GDM1 (cell line): ENCODE measurements at regions not wholly inside any gene's neighbourhood (a gene's known extent, or its start where the extent isn't known, plus 50 kb on each side); places are given as distances from the start of the nearest gene placed in this dataset.
"Not testable (repeated sequence)": the region's sequence is repeated elsewhere in the genome, so short reads cannot be mapped to it uniquely, and the experiment has no call there.

Experiments used
- DNase-seq: peaks from one replicate; lab custom pipeline; 2025; lab: John Stamatoyannopoulos, UW

DNA sequence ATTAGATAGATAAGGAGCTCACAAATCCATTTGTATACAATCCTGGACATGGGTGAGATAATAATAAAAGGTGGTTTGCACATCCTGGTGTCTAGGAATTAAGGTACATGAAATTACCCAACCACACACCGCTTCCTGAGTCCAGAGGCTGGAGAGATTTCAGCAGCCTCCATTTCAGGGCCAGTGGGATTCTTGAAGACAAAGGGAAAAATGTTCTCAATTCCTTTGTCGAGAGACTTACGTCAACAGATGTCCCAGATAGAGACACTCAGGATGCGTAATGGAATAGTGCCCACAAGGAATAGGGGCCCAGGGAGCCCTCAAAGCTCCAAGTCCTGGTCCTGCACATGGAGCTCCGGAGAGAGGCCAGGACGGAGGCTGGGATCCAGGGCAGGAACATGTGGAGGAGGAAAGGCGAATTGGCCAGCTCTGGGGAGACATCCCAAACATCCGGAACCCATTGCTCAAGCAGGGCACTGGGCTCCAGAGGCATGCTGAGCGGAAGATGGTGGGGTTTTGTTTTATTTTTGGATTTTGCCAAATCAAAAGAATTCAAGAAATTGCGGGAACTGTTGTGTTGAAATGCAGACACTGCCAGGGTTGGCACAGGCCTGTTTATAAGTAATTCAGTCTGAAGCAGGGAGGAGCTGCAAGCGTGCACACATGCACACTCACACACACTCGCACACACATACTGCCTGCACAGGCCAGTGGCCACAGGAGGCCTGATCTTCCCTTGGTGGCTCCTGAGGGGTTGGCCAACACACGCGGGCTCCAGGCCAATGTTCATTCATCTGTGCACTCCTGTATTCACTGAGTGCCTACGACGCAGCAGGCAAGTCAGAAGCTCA lies 97.2 kb downstream of the NOG start:
- DNase-seq: no peak

DNA sequence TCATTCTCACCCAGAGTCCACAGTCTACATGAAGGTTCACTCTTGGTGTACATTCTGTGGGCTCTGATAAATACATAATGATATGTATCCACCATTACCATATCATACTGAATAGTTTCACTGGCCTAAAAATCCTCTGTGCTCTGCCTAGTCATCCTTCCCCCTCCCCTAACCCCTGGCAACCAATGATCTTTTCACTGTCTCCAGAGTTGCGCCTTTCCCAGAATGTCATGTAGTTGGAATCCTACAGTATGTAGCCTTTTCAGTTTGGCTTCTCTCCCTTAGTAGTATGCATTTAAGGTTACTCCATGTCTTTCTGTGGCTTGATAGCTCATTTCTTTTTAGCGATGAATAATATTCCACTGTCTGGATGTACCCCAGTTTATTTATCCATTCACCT lies 101.3 kb downstream of the NOG start:
- DNase-seq: no peak

DNA sequence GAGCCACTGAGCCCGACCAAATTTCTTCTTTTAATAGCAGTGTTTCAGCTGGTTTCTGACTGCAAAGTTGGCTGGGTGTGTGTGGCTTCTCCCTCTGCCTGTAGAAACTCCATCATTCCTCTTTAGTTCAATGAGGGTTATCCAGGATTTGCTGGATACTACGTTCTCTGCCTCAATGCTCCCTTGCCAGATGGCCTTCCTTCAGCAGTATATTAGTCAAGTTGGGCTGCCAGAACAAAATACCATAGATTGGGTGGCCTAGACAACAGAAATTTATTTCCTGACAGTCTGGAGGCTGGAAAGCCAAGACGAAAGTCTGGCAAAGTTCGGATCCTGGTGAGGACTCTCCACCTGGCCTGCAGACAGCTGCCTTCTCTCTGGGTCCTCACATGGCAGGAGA lies 103.7 kb downstream of the NOG start:
- no peak for DNase-seq

DNA sequence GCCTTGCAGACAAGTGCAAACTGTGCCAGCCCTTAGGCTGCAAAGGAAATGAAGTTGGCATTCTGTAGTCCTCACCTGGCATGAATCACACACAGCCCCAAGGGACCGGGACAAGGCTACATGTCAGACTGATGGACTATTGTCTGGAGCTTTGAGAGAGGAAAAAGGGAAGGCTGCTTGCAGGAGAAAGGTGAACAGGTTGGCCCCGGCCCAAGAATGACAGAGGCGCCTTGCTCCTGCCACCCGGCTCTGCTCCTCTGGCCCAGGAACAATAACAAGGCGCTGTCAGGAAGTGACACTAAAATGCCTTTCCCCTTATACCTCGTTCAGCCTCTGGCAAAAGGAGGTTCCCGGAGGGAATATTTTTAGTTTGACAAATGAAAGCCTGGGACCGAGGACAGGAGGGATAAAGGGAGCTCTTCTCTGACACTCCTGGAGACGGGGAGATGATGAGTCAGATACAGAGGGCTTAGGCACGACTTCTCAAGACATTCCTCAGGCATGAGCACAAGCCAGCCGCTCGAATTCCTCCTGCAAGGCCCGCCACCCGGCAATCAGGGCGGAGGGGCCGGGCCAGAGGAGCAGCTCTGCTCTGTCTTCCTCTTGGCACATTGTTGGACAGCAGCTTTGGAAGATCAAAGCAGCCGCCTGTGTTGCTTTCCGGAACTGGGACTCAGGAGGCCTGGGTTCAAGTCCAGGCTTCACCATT lies 105.8 kb downstream of the NOG start:
- no peak for DNase-seq

DNA sequence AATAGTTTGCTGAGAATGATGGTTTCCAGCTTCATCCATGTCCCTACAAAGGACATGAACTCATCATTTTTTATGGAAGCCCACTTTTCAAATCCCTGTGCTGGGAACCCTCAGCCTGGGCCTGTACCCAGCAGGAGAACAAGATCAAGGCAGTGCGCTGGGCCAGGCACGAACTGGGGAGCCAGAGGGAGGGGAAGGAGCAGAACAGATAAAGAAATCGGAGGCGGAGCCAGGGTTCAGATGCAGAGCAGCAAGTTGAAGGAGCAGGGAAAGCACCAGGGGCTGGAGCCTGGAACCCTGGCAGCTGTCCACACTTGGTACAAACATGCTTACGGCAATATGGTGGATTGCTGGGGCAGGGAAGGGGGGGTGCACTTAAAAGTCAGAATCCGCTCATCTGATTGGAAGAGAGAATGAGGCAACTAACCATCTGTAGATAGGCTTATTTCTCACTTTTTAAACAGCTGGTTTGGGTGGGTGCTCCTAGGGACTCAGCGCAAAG lies 107.5 kb downstream of the NOG start:
- no peak for DNase-seq

DNA sequence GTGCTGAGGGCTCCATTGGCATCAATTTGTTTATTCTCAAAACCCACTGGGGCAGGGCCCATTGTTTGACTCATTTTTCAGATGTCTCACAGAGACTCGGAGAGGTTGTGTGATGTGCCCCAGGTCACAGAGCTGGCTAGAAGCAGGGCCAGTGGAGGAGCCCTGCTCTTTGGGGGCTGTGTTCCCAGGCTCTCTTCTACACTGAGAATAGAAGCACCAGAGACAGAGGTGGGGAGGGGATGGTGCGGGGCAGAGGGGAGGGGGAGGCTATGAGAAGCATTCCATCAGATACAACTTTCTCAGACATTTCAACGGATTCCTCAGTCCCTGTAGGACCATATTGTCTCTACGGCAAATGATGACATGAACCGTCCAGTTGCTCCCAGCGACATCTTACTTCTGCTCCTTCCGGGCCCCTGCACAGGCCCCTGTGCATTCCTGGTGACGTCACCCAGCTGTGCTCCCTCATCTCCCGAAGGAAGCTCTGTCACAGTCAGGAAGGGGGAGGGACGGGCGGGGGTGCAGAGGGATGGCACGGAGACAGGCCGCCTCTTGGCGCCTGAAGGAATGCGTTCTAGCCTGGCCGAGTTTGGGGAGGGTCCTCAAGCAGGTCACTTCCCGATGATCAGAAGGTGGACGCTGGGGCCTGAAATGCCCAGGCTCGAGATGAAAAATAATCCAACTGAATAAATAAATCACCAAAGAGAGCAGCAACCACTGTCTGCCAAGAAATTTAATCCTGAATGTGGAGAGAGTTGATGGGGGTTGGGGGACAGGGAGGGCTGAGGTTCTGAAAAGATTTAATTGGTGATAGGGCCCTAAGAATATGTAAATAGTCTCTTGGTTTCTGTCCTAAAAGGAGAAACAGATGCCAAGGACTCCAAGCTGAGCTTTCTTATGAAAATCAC lies 114.1 kb downstream of the NOG start:
- no peak for DNase-seq

DNA sequence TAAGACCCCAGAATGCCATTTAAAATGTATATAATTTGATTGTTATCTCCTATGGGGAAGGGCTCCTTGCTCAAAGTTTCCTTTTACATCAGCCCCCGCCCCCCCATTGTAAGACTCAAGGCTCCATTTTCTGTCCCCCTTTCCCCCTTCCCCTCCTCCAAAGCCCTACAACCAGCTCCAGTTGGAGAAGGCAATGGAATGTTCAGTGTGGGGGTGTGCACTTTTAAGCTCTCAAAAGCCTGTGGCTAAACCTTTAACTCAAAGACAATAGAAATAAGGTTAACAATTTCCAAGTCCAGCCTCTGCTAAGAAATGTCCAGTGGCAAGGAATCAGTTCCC lies 114.7 kb downstream of the NOG start:
- no peak for DNase-seq

DNA sequence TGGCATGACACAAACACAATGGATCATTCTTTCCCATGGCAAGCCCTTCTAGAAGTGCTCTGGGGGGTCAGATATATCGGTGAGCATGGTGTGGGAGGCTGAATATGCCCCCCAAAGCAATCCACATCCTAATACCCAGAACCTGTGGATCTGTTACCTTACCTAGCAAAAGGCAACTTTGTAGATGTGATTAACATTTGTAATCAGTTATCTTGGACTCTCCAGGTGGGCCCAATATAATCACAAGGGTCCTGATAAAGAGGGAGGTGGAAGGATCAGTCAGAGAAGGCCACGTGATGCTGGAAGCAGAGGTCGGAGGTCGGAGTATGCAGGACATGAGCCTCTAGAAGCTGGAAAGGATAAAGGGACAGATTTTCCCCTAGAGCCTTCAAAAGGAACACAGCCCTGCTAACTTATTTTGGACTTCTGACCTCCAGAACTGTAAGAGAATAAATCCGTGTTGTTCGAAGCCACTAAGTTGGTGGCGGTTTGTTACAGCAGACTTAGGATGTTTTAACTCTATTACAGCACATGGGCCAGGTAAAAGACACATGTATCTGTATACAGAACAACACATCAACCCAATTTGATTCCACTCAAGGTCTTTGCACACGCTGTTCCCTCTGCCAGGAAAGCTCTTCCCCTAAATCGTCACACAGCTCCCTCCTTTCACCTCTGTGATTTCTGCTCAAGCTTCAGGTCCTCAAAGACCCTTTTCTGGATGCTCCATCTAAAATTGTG lies 115.3 kb downstream of the NOG start:
- no peak for DNase-seq

DNA sequence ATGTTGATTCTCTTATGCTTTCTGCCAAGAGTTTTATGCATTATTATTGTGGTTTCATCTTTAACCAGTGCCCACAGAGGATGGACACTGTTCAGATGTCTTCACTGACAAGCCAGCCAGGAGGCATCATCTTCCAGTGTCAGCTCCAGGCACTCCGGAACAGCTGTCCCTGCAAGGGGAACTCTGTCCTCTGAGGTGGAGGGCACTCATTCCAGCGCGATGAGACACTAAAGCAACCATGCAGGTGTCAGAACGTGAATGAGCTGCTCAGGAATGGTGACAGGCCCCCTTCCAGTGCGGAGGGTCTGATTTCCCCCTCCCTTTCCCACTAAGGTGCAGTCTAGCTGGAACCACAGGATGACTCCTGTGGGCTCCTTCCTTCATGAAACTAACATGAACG lies 117.5 kb downstream of the NOG start:
- DNase-seq: no peak

DNA sequence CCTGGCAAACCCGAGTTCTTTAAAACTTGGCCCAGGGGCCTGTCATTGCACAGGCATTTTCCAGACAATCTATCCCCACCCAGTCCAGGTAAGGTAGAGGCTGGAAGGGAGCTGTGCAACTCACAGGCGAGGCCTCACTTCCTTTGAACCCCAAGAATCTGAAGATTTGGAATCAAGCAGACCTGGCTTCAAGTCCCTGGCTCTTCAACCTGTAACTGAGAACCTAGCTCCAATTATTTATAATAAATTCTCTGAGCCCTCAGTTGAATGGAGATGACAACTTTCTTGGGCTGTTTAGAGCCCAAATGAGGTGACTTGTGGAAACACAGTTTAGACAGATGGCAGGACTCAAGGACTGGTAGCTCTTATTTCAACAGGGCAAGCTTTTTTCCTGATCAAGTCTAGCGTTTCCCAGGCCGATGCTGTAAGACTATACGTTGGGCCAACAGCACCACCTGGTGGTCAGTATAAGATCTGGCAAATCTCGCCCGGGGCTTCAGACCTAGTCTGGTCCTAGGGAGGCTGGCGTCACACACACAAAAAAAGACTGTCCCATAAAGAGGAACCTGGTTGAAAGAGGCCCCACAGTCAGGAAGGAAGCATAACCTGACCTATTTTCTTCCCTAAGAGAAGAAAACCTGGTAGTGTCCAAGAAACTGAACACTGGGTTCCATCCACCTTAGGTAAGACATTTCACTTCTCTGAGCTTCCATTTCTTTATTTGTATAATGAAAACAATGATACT lies 117.9 kb downstream of the C17orf67 start:
- DNase-seq: peak; percentile 96

DNA sequence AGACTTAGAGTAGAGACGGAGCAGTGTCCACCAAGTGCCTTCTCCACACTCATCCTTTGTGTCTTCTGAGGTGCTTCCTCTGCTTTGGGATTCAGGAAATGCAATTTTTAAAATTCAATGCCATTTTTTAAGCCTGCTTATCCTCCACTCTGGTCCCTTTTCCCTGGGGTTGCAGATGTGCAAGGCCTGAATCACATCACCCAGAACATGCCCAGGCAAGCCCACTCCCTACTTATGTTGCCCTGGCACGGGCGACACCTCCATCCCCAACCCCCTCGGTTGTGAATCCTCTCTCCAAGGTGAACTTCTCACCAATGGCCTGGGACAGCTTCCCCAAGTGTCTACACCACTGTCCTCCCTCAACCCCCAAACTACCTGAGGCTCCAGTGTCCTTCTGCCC lies 116.2 kb downstream of the C17orf67 start:
- DNase-seq: peak; percentile 27

DNA sequence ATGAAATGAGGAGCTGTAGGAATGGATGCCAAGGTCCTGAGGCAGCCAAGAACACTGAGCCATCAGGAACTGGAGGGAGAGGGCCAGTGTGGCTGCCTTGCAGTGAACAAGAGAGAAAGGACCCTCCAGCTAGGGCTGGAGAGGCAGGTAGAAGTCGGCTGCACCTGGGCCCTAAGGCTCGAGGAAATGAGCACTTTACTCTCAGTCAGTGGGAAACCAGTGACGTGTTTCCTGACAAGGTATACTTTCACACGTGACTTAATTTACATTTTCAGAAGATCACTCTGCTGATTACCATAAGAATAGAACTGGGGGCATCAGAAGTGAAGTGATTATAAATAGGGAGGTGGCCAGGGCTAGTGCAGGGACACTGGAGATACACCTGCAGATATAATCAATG lies 115.2 kb downstream of the C17orf67 start:
- no peak for DNase-seq

DNA sequence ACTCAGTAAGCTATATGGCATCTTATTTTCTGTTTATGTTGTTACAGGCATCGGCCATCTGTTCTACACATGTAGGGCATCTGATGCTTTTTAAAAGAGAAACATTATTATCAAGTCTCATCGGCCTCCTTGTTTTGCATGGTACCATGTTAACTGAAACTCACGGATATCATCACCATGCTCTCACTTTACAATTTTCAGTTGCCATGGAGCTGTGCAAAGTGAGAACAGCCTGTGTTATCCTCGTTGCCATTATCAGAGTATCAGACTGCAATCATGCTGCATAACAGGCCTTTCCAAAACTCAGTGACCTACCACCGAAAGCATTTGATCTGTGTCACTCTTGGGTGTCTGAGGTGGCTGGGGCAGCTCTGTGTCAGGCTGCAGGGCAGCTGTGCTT lies 110.3 kb downstream of the C17orf67 start:
- DNase-seq: no peak

DNA sequence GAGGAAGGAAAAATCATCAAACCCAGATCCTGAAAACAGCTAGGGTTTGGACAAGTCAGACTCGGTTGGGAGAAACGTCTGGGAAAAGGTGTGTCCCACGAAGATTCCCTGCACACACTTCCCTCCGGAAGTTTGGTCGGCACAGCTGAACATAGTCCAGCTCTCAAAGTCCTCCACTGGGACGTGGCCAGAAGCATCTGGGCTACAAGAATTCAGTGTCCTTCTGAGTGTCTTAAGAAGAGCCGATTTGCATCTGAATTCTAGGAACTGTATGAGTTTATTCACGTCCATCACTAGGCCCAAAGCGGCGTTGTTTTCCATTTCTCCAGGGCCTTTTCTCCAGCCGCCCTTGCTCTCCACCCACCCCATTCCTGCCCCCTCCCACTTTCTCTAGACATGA lies 109.1 kb downstream of the C17orf67 start:
- DNase-seq: no peak

DNA sequence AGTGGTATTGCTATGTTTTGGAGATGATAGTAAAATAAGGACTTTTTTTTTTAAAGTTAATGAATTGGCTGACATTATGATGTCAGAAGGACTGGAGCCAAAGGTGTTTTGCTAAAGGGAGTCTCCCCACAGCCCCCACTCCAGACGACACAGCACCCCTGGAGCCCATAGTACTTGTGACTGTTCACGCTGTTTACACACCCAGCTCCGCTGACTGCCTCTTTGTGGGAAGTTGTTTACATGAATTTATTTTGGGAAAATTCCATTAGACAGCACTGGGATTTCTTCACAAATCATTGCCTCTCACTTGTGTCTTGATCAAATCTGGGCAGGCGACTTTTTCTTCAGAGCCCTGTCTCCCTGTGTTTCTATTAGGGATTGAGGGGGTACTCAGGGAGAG lies 108.6 kb downstream of the C17orf67 start:
- DNase-seq: no peak

DNA sequence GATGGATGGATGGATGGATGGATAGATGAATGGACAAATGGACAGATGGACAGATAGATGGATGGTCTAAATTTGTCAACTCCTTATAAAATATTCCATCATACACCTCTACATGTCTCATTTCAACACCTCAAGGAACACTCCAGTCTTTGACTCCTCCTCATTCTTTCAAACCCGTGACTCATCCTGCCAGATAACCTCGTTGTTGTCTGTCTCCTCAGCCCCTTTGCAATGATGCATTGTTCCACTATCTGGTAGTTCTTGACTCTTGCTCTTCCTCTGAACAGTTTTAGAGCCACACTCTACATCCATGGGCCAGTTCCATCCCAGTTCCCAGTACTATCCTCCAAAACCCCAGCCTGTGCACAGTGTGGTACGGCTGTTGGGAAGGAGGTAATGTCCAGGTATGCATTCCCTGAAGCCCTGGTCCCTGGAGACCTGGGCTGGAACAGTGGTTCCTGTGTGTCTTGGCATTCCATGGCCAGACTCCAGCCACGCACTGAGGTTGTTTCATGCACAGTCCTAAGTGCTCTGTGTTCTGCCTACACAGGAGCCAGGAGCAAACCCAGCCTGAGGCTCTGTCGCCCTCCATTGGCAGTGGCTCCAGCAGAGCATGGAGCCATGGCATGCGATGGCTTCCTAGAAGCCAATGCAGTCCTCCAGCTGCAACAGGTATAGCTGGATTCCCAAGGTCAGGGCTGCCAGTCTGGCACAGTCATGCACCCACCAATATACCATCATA lies 105.7 kb downstream of the C17orf67 start:
- no peak for DNase-seq

DNA sequence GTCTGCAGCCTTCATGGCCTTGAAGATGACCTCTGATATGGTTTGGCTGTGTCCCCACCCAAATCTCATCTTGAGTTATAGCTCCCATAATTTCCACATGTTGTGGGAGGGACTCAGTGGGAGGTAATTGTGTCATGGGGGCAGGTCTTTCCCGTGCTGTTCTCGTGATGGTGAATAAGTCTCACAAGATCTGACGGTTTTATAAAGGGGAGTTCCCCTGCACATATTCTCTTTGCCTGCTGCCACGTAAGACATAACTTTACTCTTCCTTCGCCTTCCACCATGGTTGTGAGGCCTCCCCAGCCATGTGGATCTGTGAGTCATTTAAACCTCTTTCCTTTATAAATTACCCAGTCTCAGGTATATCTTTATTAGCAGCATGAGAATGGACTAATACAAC lies 102.6 kb downstream of the C17orf67 start:
- DNase-seq: not testable (repeated sequence)

DNA sequence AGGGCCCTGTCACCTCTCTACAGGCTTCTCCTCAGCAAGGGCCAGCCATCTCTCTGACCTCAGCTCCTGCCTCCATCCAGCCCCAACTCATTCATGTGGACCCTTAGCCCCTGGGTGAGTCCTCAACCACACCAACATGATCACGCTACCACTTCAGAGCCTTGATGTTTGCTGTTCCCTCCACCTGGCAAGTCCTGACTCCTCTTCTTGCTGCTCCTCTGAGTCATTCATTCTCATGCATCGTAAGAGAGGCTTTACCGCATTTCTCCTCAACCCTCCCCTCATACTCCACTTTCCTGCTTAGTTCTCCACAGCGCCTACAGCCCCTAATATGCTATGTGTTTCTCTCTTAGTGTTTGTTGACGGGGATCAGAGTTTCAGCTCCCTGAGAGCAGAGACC lies 99.9 kb downstream of the C17orf67 start:
- DNase-seq: no peak

DNA sequence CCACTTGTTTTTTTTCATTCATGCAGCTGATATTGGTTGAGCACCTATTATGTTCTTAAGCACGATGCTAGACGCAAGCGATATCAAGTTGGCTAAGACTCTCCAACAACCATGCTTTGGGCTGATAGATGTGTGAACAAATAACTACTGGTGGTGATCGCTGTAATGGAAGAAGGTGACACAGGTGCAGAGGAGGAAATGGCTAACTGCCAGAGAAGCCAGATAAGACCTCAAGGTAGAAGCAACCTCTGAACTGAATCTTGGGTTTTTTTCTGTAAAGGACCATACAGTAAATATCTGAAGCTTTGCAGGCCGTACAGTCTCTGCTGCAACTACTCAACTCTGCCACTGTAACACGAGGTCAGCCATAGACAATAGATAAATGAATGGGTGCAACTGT lies 97.9 kb downstream of the C17orf67 start:
- no peak for DNase-seq

DNA sequence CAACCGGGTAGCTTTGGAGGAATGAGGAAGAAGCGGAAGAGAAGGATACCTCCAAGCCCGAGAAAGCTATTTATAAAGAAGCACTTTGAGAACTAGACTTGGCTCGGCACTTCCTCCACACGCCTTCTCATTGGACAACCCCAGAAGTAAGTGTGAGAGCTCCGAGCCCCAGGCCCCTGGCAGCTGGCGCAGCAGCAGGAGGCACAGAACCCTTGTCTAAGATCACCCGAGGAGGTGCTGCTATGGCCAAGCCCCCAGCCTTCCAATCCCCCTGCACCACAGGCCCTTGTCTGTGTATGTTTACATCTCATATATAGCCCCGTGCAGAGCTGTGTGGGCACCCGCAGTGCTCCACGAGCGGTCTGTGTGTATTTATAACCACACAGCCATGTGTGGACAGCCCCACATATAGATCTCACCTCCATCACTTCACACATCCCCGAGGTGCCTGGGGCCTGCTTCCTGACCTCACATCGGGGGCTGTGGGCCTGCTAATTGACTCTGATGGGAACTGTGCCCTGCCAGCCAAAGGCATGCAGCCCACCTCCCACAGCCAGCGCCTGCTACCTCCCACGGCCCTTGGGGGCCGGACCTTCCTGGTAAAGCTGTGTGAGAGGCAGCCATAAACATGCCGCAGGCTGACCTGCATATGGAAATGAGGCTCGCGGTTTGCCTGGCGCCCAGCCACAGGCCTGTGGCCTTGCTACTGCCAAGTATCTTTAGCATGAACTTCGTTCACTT lies 96.1 kb downstream of the C17orf67 start:
- DNase-seq: peak; percentile 70
